RWPE2 (cell line): ENCODE measurements at regions not wholly inside any gene's neighbourhood (a gene's known extent, or its start where the extent isn't known, plus 50 kb on each side); places are given as distances from the start of the nearest gene placed in this dataset.
"Not testable (repeated sequence)": the region's sequence is repeated elsewhere in the genome, so short reads cannot be mapped to it uniquely, and the experiment has no call there.

Experiments
- ATAC-seq: fragments of 200-7000 bp; cut with Tn5 transposase; 3 replicates; pipeline ENCODE4 v1.9.1; 2021; ENCODE audit warnings: low read depth
- DNase-seq: peaks from one replicate; pipeline ENCODE4 v3.0.0-alpha.2; 2020; ENCODE audit warnings: low spot score
- H3K27ac ChIP-seq: fragments of 450-650 bp; 2 replicates; pipeline ENCODE4 v1.5.1; 2017; ENCODE audit warnings: mild to moderate bottlenecking; ENCODE audit not compliant: poor library complexity, severe bottlenecking
- H3K27me3 ChIP-seq: fragments of 250-450 bp; sonication (Bioruptor Pico); 2 replicates; pipeline ENCODE4 v1.5.1; 2021; ENCODE audit warnings: mild to moderate bottlenecking, moderate library complexity; ENCODE audit not compliant: insufficient read depth, poor library complexity, severe bottlenecking
- H3K36me3 ChIP-seq: fragments of 250-450 bp; sonication (Bioruptor Pico); 2 replicates; pipeline ENCODE4 v1.5.1; 2020; ENCODE audit warnings: low read depth, mild to moderate bottlenecking, moderate library complexity
- H3K4me1 ChIP-seq: fragments of 250-450 bp; sonication (Bioruptor Pico); 2 replicates; pipeline ENCODE4 v1.5.1; 2021; ENCODE audit warnings: mild to moderate bottlenecking, moderate library complexity; ENCODE audit not compliant: insufficient read depth, poor library complexity, severe bottlenecking
- H3K4me3 ChIP-seq: fragments of 250-450 bp; sonication (Bioruptor Pico); 2 replicates; pipeline ENCODE4 v1.5.1; 2021; ENCODE audit warnings: mild to moderate bottlenecking, moderate library complexity; ENCODE audit not compliant: severe bottlenecking
- H3K9me3 ChIP-seq: fragments of 250-450 bp; sonication (Bioruptor Pico); 2 replicates; pipeline ENCODE4 v1.5.1; 2021; ENCODE audit warnings: mild to moderate bottlenecking, moderate library complexity; ENCODE audit not compliant: severe bottlenecking
- TF ChIP-seq, protein P1 (sequence below): fragments of 450-650 bp; IDR thresholded peaks from one replicate; pipeline ENCODE4 v1.5.1; 2017; ENCODE audit warnings: mild to moderate bottlenecking, moderate library complexity; ENCODE audit not compliant: poor library complexity, severe bottlenecking

DNA sequence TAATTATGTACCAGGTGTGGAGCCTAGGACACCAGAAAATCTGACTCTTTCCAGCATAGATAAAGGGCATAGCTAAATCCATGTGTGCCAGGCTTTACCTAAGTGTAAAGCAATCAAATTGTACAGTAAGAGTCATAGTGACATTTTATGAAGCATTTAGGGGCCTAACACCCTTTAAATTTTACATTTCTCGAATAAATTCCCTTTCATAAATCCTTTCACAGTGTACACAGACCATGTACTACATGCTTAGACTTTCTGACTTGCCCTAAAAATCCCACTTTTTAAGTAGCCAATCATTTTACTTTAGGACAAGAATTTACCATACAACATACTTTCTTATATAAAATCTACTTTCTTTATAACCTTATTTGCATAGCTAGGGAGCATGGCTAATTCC lies 727.6 kb upstream of the LUZP2 start:
- Histone ChIP-seq H3K4me3 (no peak overlapping the region), H3K27me3 (no peaks in the 10 kb centered on the region), H3K9me3 (no peaks in the 10 kb centered on the region), H3K4me1 (no peaks in the 10 kb centered on the region), H3K36me3 (no peaks in the 10 kb centered on the region), H3K27ac (no peak overlapping the region)
- TF ChIP-seq, protein P1, sequence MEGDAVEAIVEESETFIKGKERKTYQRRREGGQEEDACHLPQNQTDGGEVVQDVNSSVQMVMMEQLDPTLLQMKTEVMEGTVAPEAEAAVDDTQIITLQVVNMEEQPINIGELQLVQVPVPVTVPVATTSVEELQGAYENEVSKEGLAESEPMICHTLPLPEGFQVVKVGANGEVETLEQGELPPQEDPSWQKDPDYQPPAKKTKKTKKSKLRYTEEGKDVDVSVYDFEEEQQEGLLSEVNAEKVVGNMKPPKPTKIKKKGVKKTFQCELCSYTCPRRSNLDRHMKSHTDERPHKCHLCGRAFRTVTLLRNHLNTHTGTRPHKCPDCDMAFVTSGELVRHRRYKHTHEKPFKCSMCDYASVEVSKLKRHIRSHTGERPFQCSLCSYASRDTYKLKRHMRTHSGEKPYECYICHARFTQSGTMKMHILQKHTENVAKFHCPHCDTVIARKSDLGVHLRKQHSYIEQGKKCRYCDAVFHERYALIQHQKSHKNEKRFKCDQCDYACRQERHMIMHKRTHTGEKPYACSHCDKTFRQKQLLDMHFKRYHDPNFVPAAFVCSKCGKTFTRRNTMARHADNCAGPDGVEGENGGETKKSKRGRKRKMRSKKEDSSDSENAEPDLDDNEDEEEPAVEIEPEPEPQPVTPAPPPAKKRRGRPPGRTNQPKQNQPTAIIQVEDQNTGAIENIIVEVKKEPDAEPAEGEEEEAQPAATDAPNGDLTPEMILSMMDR: no peak
- no peak for ATAC-seq
- no peak for DNase-seq

DNA sequence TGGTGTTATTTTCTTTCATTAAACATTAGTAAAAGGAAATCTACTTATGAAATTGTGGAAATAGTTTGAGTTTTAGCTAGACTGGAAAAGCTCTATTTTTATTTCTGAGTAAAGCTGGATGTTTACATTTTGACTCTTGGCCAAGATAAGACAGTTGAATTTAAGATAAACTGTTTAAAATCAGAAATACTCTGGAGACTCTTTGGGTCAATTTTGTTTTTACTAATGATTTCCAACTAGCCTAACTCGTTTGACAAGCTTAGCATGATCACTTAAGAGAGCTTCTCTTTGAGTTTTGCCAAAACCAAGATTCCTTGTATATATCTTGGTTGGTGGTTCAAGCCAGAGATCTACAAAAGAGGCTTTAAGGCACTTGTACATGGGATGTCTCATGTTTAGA lies 724.8 kb upstream of the LUZP2 start:
- ATAC-seq (no peak), DNase-seq (no peak)
- TF ChIP-seq, protein P1: no peak
- H3K27me3 ChIP-seq: no peaks in the 10 kb centered on the region
- H3K36me3 ChIP-seq: no peaks in the 10 kb centered on the region
- no peaks in the 10 kb centered on the region for H3K4me1 ChIP-seq
- H3K27ac ChIP-seq: no peak overlapping the region
- H3K4me3 ChIP-seq: no peak overlapping the region
- no peaks in the 10 kb centered on the region for H3K9me3 ChIP-seq

DNA sequence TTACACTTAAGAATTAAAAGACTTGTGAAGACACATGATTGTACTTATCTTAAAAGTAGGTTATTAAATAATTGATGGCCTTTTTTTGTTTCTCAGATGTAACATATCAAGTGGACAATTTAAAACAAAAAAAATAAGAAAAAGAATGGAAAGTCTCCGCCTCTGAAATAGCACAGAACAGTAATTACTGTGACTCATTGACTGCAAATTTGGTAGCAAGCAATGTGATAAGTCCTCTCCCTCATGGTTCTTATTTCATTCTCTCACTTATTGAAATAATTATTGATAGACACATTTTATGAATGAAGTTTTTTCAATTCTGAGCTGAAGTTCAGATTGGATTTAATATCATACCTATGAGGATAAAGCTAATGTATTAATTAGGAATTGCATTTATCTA lies 717.9 kb upstream of the LUZP2 start:
- no peak overlapping the region for H3K4me3 ChIP-seq
- ATAC-seq (no peak), DNase-seq (no peak)
- H3K4me1 ChIP-seq: no peaks in the 10 kb centered on the region
- no peaks in the 10 kb centered on the region for H3K36me3 ChIP-seq
- TF ChIP-seq, protein P1: no peak
- H3K27me3 ChIP-seq: no peaks in the 10 kb centered on the region
- H3K27ac ChIP-seq: no peak overlapping the region
- H3K9me3 ChIP-seq: no peaks in the 10 kb centered on the region

DNA sequence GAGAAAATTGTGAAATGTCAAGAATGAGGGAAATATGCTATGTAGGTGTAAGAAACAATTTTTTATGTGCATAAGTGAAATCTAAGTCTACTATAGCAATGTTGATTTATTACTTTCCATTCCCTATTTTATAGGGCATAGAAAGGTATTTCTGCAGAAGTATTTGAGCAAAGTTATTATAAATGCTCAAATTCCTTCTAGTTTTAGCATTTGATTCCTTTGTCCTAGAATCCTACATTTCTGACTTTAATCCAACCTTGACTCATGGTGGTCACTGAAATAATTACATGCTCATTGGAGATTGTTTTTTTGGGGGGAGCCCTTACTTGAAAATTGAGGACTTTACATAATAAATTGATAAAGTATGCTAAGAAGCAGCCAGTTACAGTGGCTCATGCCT lies 716.6 kb upstream of the LUZP2 start:
- ATAC-seq: no peak

DNA sequence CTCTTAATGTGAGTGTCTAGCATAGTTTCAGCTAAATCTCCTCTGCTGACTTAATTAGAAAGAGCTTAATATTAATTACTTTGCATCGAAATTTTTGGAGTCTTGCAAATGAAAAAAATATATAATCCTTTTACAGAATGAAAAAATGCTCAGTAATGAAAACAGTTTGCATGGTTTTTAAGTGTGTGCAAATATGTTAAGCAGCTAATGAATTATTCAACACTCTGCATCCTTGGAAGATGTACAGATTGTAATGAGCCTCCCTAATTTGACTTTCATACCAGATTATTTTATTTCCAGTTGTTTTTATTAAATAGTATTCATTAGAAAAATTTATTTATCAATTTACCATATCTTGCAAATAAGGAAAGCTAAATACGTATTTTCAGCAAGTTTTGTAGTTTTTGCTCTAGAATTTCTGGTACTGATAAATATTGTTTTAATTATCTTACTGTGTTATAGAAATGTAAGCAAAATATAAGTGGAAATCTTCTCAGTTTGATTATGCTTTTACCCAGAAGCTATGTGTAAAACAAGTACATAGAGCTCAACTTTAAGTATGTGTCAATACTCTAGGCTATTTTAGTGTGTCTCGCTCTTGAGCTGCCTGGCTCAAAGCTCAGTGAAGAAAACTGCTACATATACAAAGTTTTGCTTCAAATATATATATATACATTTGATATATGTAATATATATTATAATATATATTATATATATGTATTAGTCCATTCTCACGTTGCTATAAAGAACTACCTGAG lies 714.9 kb upstream of the LUZP2 start:
- DNase-seq: no peak
- no peak for ATAC-seq
- H3K27me3 ChIP-seq: no peaks in the 10 kb centered on the region
- H3K4me1 ChIP-seq: no peaks in the 10 kb centered on the region
- TF ChIP-seq, protein P1: no peak
- no peak overlapping the region for H3K4me3 ChIP-seq
- H3K27ac ChIP-seq: no peak overlapping the region
- no peaks in the 10 kb centered on the region for H3K36me3 ChIP-seq
- no peaks in the 10 kb centered on the region for H3K9me3 ChIP-seq

More for the DNA sequence above, 716.6 kb upstream of the LUZP2 start:
- Histone ChIP-seq H3K4me3 (no peak overlapping the region), H3K27me3 (no peaks in the 10 kb centered on the region), H3K36me3 (no peaks in the 10 kb centered on the region), H3K4me1 (no peaks in the 10 kb centered on the region), H3K9me3 (no peaks in the 10 kb centered on the region), H3K27ac (no peak overlapping the region)
- no peak for DNase-seq
- TF ChIP-seq, protein P1: no peak

DNA sequence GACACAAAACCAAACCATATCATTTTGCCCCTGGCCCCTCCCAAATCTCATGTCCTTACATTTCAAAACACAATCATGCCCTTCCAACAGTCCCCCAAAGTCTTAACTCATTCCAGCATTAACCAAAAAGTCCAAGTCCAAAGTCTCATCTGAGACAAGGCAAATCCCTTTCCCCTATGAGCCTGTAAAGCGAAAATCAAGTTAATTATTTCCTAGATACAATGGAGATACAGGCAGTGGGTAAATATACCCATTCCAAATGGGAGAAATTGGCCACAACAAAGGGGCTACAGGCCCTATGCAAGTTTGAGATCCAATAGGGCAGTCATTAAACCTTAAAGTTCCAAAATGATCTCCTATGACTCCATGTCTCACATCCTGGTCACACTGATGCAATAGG lies 709.9 kb upstream of the LUZP2 start:
- not testable (repeated sequence) for H3K27me3 ChIP-seq, DNase-seq, H3K9me3 ChIP-seq, H3K4me3 ChIP-seq, H3K27ac ChIP-seq, H3K4me1 ChIP-seq, H3K36me3 ChIP-seq, ATAC-seq
